IMR-90 (cell line): ENCODE measurements at regions not wholly inside any gene's neighbourhood (a gene's known extent, or its start where the extent isn't known, plus 50 kb on each side); places are given as distances from the start of the nearest gene placed in this dataset.

ENCODE experiments used
- ATAC-seq: fragments of 200-7000 bp; cut with Tn5 transposase; 2 replicates; pipeline ENCODE4 v1.9.1; 2020; ENCODE audit warnings: low read depth, mild to moderate bottlenecking, moderate library complexity
- BruUV-seq: library from RNA; stranded (reverse); fragments of 400-500 nt; replicated peaks from 2 replicates; lab custom pipeline; 2021; lab: Mats Ljungman, UMichigan
- CTCF ChIA-PET: fragments of 300-600 bp; formaldehyde crosslinking; extraction: SDS; loops from one replicate; lab custom pipeline; 2021; ENCODE audit warnings: antibody characterized with exemption; lab: Yijun Ruan, JAX
- POLR2A ChIA-PET: fragments of 300-600 bp; sonication (Branson Sonifier 250); formaldehyde crosslinking; loops from one replicate; lab custom pipeline; 2022; ENCODE audit warnings: antibody characterized with exemption; ENCODE audit not compliant: unreplicated experiment; lab: Charles Lee
- DNase-seq: peaks from one replicate; pipeline ENCODE4 v3.0.0; 2013
- H2AFZ ChIP-seq: replicated peaks from 2 replicates; pipeline ENCODE3; 2013; ENCODE audit warnings: low read length, mild to moderate bottlenecking; ENCODE audit not compliant: poor library complexity
- H2AK5ac ChIP-seq: 2 replicates; pipeline ENCODE4 v1.6.1; 2013; ENCODE audit warnings: low read depth, low read length, inconsistent platforms
- H2AK9ac ChIP-seq: replicated peaks from 2 replicates; pipeline ENCODE3; 2013; ENCODE audit warnings: mild to moderate bottlenecking, low read depth, low read length, moderate library complexity; ENCODE audit not compliant: poor library complexity
- H2BK120ac ChIP-seq: 2 replicates; pipeline ENCODE4 v1.6.1; 2013; ENCODE audit warnings: low read depth, low read length, inconsistent platforms
- H2BK15ac ChIP-seq: 3 replicates; pipeline ENCODE4 v1.6.1; 2013; ENCODE audit warnings: low read depth, low read length, inconsistent platforms
- H2BK20ac ChIP-seq: 2 replicates; pipeline ENCODE4 v1.6.1; 2013; ENCODE audit warnings: low read depth, mild to moderate bottlenecking, inconsistent platforms, low read length, moderate library complexity
- H2BK5ac ChIP-seq: 2 replicates; pipeline ENCODE4 v1.6.1; 2013; ENCODE audit warnings: mild to moderate bottlenecking, low read depth, low read length, inconsistent platforms; ENCODE audit not compliant: poor library complexity, severe bottlenecking
- H3K14ac ChIP-seq: replicated peaks from 2 replicates; pipeline ENCODE4 v1.6.1; 2013; ENCODE audit warnings: low read depth, low read length, inconsistent platforms
- H3K18ac ChIP-seq: 2 replicates; pipeline ENCODE4 v1.6.1; 2013; ENCODE audit warnings: low read depth, low read length, control low read depth
- H3K23ac ChIP-seq: 2 replicates; pipeline ENCODE4 v1.6.1; 2013; ENCODE audit warnings: low read depth, low read length, inconsistent platforms
- H3K27ac ChIP-seq: 2 replicates; pipeline ENCODE4 v1.5.1; 2013; ENCODE audit warnings: mild to moderate bottlenecking, control low read depth, low read length; ENCODE audit not compliant: insufficient read depth
- H3K27me3 ChIP-seq: 2 replicates; pipeline ENCODE4 v1.6.1; 2013; ENCODE audit warnings: low read length; ENCODE audit not compliant: control insufficient read depth, insufficient read depth
- H3K36me3 ChIP-seq: 2 replicates; pipeline ENCODE4 v1.6.1; 2013; ENCODE audit warnings: low read length, mixed read lengths; ENCODE audit not compliant: control insufficient read depth, insufficient read depth
- H3K4ac ChIP-seq: 2 replicates; pipeline ENCODE4 v1.6.1; 2013; ENCODE audit warnings: low read depth, low read length, inconsistent platforms
- H3K4me1 ChIP-seq: 2 replicates; pipeline ENCODE4 v1.6.1; 2013; ENCODE audit warnings: low read length, mixed read lengths; ENCODE audit not compliant: control insufficient read depth, insufficient read depth
- H3K4me2 ChIP-seq: 2 replicates; pipeline ENCODE4 v1.6.1; 2013; ENCODE audit warnings: low read depth, mild to moderate bottlenecking, control low read depth, low read length, moderate library complexity
- H3K4me3 ChIP-seq: 2 replicates; pipeline ENCODE4 v1.5.1; 2013; ENCODE audit warnings: low read depth, mild to moderate bottlenecking, control low read depth, low read length, moderate library complexity; ENCODE audit not compliant: insufficient read depth
- H3K56ac ChIP-seq: 2 replicates; pipeline ENCODE4 v1.6.1; 2013; ENCODE audit warnings: low read length, inconsistent platforms; ENCODE audit not compliant: insufficient read depth; ENCODE audit errors: extremely low read depth
- H3K79me1 ChIP-seq, 2 experiments: 2 replicates each; pipeline ENCODE4 v1.6.1; 2013; ENCODE audit warnings: low read length in 2 of 2, inconsistent platforms in 1 of 2, low read depth in 1 of 2
- H3K9ac ChIP-seq: 2 replicates; pipeline ENCODE4 v1.6.1; 2013; ENCODE audit warnings: low read depth, low read length, control low read depth
- H3K9me1 ChIP-seq: 2 replicates; pipeline ENCODE4 v1.6.1; 2013; ENCODE audit warnings: low read length, inconsistent platforms; ENCODE audit not compliant: insufficient read depth
- H3K9me3 ChIP-seq: 2 replicates; pipeline ENCODE4 v1.6.1; 2013; ENCODE audit warnings: low read length; ENCODE audit not compliant: control insufficient read depth, insufficient read depth
- H4K20me1 ChIP-seq: 2 replicates; pipeline ENCODE4 v1.6.1; 2013; ENCODE audit warnings: low read length, inconsistent platforms; ENCODE audit not compliant: insufficient read depth
- H4K5ac ChIP-seq: 2 replicates; pipeline ENCODE4 v1.6.1; 2013; ENCODE audit warnings: mild to moderate bottlenecking, low read depth, low read length, control low read depth
- H4K8ac ChIP-seq, 2 experiments: 2 replicates each; pipeline ENCODE4 v1.6.1; 2013; ENCODE audit warnings: low read depth in 2 of 2, low read length in 2 of 2, control low read depth in 1 of 2, inconsistent platforms in 1 of 2
- H4K91ac ChIP-seq: 2 replicates; pipeline ENCODE4 v1.6.1; 2013; ENCODE audit warnings: low read depth, low read length, inconsistent platforms; ENCODE audit not compliant: insufficient read depth
- BHLHE40 ChIP-seq: fragments of 150-350 bp; IDR thresholded peaks from 2 replicates; pipeline ENCODE4 v1.6.1; 2016; ENCODE audit warnings: mild to moderate bottlenecking, low read depth, low read length
- CEBPB ChIP-seq: IDR thresholded peaks from 2 replicates; pipeline ENCODE4 v1.6.1; 2012; ENCODE audit warnings: low read depth, low read length, improper control_type of control experiment
- CHD1 ChIP-seq: IDR thresholded peaks from 2 replicates; pipeline ENCODE4 v1.6.1; 2012; ENCODE audit warnings: low read depth, low read length, improper control_type of control experiment
- ELK1 ChIP-seq: fragments of 150-350 bp; IDR thresholded peaks from 2 replicates; pipeline ENCODE4 v1.6.1; 2016; ENCODE audit warnings: low read depth, mild to moderate bottlenecking, low read length, moderate library complexity, borderline replicate concordance
- FOS ChIP-seq: fragments of 150-350 bp; IDR thresholded peaks from 2 replicates; pipeline ENCODE4 v1.6.1; 2016; ENCODE audit warnings: low read depth, low read length
- MAFK ChIP-seq: IDR thresholded peaks from 2 replicates; pipeline ENCODE4 v1.6.1; 2012; ENCODE audit warnings: low read depth, low read length, improper control_type of control experiment
- MAZ ChIP-seq: IDR thresholded peaks from 2 replicates; pipeline ENCODE4 v1.6.1; 2012; ENCODE audit warnings: low read depth, mild to moderate bottlenecking, low read length, improper control_type of control experiment, moderate library complexity, borderline replicate concordance
- MXI1 ChIP-seq: IDR thresholded peaks from 2 replicates; pipeline ENCODE4 v1.6.1; 2012; ENCODE audit warnings: low read depth, mild to moderate bottlenecking, low read length, moderate library complexity, borderline replicate concordance
- NFE2L2 ChIP-seq: fragments of 150-350 bp; IDR thresholded peaks from 2 replicates; pipeline ENCODE4 v1.6.1; 2016; ENCODE audit warnings: low read depth, mild to moderate bottlenecking, low read length
- POLR2A ChIP-seq: IDR thresholded peaks from 2 replicates; pipeline ENCODE4 v1.6.1; 2012; ENCODE audit warnings: mild to moderate bottlenecking, low read depth, low read length
- RAD21 ChIP-seq: IDR thresholded peaks from 2 replicates; pipeline ENCODE4 v1.6.1; 2012; ENCODE audit warnings: low read length, improper control_type of control experiment
- RCOR1 ChIP-seq: IDR thresholded peaks from 2 replicates; pipeline ENCODE4 v1.6.1; 2012; ENCODE audit warnings: mild to moderate bottlenecking, low read length, improper control_type of control experiment; ENCODE audit not compliant: insufficient replicate concordance
- RFX5 ChIP-seq: IDR thresholded peaks from 2 replicates; pipeline ENCODE4 v1.8.0; 2012; ENCODE audit warnings: low read depth, mild to moderate bottlenecking, low read length, moderate library complexity
- SMC3 ChIP-seq: fragments of 150-350 bp; IDR thresholded peaks from 2 replicates; pipeline ENCODE4 v1.6.1; 2016; ENCODE audit warnings: low read depth, mild to moderate bottlenecking, antibody characterized with exemption, low read length, moderate library complexity
- WGBS, 2 experiments: methylation state at CpG; one replicate each; pipeline versions ENCODE4 v1.1.5 to v1.1.7; 2013; ENCODE audit warnings: missing lambda C conversion rate in 2 of 2; ENCODE audit not compliant: insufficient read length in 1 of 2; ENCODE audit errors: extremely low coverage in 2 of 2; 5-methylcytosine and 5-hydroxymethylcytosine counted together
- dilution Hi-C: fragments of 300-500 bp; cut with HindIII; formaldehyde crosslinking; loops from one replicate; pipeline ENCODE4 v1.14.3; 2018; ENCODE audit warnings: low sequenced_read_pairs; ENCODE audit not compliant: unreplicated experiment
- in situ Hi-C: fragments of 300-500 bp; cut with MboI; formaldehyde crosslinking; loops from 3 replicates; pipeline ENCODE4 v1.14.3; 2019; ENCODE audit warnings: low sequenced_read_pairs, inconsistent platforms, mixed read lengths
- intact Hi-C: fragments of 100-400 bp; cut with micrococcal nuclease; formaldehyde crosslinking; loops from 2 replicates; pipeline ENCODE4 v1.10.0; 2022
- TF ChIP-seq, protein P1 (sequence below): fragments of 150-350 bp; IDR thresholded peaks from 2 replicates; pipeline ENCODE4 v1.6.1; 2017; ENCODE audit warnings: mild to moderate bottlenecking, antibody characterized with exemption, low read length, low read depth
- TF ChIP-seq, protein P2 (sequence below): conservative IDR thresholded peaks from 2 replicates; pipeline ENCODE4 v1.5.1; 2012; ENCODE audit warnings: mild to moderate bottlenecking, low read depth, low read length, improper control_type of control experiment

DNA sequence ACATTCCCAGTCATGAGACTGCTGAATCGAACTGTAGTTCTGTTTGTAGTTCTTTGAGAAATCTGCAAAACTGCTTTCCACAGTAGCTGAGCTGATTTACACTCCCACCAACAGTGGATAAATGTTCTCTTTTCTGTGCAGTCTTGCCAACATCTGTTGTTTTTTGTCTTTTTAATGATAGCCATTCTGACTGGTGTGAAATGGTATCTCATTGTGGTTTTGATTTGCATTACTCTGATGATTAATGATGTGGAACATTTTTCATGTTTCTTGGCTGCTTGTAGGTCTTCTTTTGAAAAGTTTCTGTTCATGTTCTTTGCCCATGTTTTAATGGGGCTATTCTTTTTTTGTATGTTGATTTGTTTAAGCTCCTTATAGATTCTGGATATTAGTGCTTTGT, 187.3 kb upstream of the TLE4 start:
- Histone ChIP-seq H4K91ac (no peak overlapping the region), H2BK15ac (no peak overlapping the region), H3K56ac (no peak overlapping the region), H3K4ac (no peak overlapping the region), H3K27me3 (no peaks in the 10 kb centered on the region; the same call in 1 of the 2 replicates), H2AK9ac (no peak overlapping the region), H3K79me1 (no peaks in the 10 kb centered on the region), H4K8ac (no peak overlapping the region), H2BK5ac (no peak overlapping the region), H3K9me3 (peaks cover 4% of the 10 kb centered on the region; the same call in 1 of the 2 replicates), H3K18ac (no peak overlapping the region), H3K27ac (no peak overlapping the region), H3K23ac (no peak overlapping the region), H3K4me2 (no peak overlapping the region), H3K14ac (no peak overlapping the region), H4K5ac (no peak overlapping the region), H3K9me1 (no peaks in the 10 kb centered on the region), H3K4me1 (0 out of 2 replicates have a peak, but pooled peaks cover 1% of the 10 kb centered on the region), H3K4me3 (no peak overlapping the region), H3K9ac (no peak overlapping the region), H2BK120ac (no peak overlapping the region), H2BK20ac (no peak overlapping the region), H2AFZ (no peak overlapping the region), H2AK5ac (no peak overlapping the region), H4K20me1 (no peaks in the 10 kb centered on the region), H3K36me3 (no peaks in the 10 kb centered on the region)
- DNase-seq (no peak), ATAC-seq (no peak)
- intact Hi-C loops (no loop called here), dilution Hi-C loops (no loop called here), in situ Hi-C loops (no loop called here)
- no TSS peak for BruUV-seq
- no CpG with 5 or more reads among the region's 1 CpG for WGBS, 2 experiments
- ChIA-PET CTCF (no interaction called here), POLR2A (no interaction called here)
- TF ChIP-seq ELK1: no peak
- no peak for TF ChIP-seq NFE2L2
- TF ChIP-seq BHLHE40: no peak
- TF ChIP-seq CHD1: no peak
- TF ChIP-seq, protein P1, sequence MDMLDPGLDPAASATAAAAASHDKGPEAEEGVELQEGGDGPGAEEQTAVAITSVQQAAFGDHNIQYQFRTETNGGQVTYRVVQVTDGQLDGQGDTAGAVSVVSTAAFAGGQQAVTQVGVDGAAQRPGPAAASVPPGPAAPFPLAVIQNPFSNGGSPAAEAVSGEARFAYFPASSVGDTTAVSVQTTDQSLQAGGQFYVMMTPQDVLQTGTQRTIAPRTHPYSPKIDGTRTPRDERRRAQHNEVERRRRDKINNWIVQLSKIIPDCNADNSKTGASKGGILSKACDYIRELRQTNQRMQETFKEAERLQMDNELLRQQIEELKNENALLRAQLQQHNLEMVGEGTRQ: no peak
- TF ChIP-seq FOS: no peak
- no peak for TF ChIP-seq MAFK
- TF ChIP-seq, protein P2, sequence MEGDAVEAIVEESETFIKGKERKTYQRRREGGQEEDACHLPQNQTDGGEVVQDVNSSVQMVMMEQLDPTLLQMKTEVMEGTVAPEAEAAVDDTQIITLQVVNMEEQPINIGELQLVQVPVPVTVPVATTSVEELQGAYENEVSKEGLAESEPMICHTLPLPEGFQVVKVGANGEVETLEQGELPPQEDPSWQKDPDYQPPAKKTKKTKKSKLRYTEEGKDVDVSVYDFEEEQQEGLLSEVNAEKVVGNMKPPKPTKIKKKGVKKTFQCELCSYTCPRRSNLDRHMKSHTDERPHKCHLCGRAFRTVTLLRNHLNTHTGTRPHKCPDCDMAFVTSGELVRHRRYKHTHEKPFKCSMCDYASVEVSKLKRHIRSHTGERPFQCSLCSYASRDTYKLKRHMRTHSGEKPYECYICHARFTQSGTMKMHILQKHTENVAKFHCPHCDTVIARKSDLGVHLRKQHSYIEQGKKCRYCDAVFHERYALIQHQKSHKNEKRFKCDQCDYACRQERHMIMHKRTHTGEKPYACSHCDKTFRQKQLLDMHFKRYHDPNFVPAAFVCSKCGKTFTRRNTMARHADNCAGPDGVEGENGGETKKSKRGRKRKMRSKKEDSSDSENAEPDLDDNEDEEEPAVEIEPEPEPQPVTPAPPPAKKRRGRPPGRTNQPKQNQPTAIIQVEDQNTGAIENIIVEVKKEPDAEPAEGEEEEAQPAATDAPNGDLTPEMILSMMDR: no peak
- no peak for TF ChIP-seq CEBPB
- no peak for TF ChIP-seq RAD21
- TF ChIP-seq SMC3: no peak
- no peak for TF ChIP-seq RFX5
- TF ChIP-seq RCOR1: no peak
- TF ChIP-seq POLR2A: no peak
- TF ChIP-seq MAZ: no peak
- TF ChIP-seq MXI1: no peak
